ENCODE measurements at regions not wholly inside any gene's neighbourhood (a gene's known extent, or its start where the extent isn't known, plus 50 kb on each side); places are given as distances from the start of the nearest gene placed in this dataset.

DNA sequence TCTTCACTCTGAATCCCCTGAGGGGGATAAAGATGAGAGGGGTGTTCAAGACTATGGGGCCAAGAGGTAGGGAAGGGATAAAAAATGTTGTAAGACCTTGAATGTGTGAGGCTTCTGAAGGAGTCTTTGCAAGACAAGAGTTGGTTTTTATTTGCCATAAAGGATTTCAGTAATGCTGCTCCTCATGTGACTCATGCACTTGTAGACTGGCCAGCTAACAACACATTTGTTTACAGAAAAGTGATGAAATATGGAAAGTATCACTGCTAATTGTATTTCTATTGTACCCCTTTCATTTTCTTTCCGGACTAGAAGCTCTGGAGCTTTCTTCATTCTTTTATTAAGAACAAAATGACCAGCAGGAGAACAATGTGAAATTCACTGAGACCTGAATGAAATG is 782.1 kb downstream of the EPHA4 start:
- H3K9me3 ChIP-seq: no peaks in the 10 kb centered on the region
- 65 to 78% methylated on average over 1 of the region's 1 CpG for WGBS, 2 donors
- intact Hi-C loops (cut with DNase I): no loop called here
- no peak overlapping the region for H3K27ac ChIP-seq
- no peaks in the 10 kb centered on the region for H3K4me1 ChIP-seq
- no peak overlapping the region for H3K4me3 ChIP-seq (replicated peaks in 1 of 3)
- no peak for DNase-seq
- H3K36me3 ChIP-seq: no peaks in the 10 kb centered on the region
- TF ChIP-seq, protein P1, sequence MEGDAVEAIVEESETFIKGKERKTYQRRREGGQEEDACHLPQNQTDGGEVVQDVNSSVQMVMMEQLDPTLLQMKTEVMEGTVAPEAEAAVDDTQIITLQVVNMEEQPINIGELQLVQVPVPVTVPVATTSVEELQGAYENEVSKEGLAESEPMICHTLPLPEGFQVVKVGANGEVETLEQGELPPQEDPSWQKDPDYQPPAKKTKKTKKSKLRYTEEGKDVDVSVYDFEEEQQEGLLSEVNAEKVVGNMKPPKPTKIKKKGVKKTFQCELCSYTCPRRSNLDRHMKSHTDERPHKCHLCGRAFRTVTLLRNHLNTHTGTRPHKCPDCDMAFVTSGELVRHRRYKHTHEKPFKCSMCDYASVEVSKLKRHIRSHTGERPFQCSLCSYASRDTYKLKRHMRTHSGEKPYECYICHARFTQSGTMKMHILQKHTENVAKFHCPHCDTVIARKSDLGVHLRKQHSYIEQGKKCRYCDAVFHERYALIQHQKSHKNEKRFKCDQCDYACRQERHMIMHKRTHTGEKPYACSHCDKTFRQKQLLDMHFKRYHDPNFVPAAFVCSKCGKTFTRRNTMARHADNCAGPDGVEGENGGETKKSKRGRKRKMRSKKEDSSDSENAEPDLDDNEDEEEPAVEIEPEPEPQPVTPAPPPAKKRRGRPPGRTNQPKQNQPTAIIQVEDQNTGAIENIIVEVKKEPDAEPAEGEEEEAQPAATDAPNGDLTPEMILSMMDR (IDR thresholded peaks at IDR 0.05): no peak
- no peak for TF ChIP-seq POLR2A (IDR thresholded peaks at IDR 0.05)
- H3K27me3 ChIP-seq: no peaks in the 10 kb centered on the region

DNA sequence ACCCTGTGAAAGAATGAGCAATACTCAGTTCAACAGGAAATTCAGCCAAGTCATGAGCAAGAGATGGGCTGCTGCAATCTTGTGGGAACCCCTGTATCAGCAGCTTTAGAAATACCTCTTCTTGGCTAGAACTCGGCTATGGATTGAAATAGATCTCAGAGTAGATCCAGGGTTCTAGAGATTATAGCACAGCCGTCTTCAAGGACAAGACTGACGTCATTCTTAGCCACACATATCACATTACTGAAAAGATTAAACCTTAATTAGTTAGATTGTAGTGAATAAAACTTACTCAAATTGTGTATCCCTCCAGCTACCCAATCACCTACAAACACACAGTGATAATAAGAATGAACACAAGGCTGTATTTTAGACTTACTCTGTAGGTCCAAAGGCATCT is 776.4 kb downstream of the EPHA4 start:
- intact Hi-C loops (cut with DNase I): no loop called here
- no peaks in the 10 kb centered on the region for H3K4me1 ChIP-seq
- no peak for DNase-seq
- no peaks in the 10 kb centered on the region for H3K9me3 ChIP-seq
- H3K36me3 ChIP-seq: no peaks in the 10 kb centered on the region
- H3K27me3 ChIP-seq: no peaks in the 10 kb centered on the region
- H3K4me3 ChIP-seq (replicated peaks in 1 of 3): no peak overlapping the region
- TF ChIP-seq, protein P1 (IDR thresholded peaks at IDR 0.05): no peak
- no peak for TF ChIP-seq POLR2A (IDR thresholded peaks at IDR 0.05)
- no peak overlapping the region for H3K27ac ChIP-seq
- 87 to 92% methylated on average over 3 of the region's 3 CpGs for WGBS, 2 donors

DNA sequence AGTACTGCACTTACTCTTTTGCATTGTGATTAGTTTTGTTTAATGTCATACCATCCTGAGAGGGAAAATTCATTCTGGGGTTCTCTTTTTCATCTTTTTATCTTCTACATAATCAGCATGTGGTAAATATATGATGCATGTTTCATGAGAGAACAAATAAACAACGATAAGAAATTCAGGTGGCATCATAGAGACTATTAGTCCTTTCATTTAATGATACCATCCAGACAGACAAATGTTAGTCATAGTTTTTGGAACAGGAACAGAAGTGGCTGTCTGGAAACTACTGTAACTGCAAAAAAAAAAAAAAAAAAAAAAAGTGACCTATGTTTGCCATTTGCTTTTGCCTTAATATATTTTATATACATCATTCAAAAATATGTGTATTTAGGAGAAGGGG is 761.0 kb downstream of the EPHA4 start:
- Histone ChIP-seq H3K4me3 (replicated peaks in 1 of 3) (no peak overlapping the region), H3K36me3 (no peaks in the 10 kb centered on the region), H3K27ac (no peak overlapping the region), H3K27me3 (no peaks in the 10 kb centered on the region), H3K4me1 (no peaks in the 10 kb centered on the region), H3K9me3 (no peaks in the 10 kb centered on the region)
- TF ChIP-seq, protein P1 (IDR thresholded peaks at IDR 0.05): no peak
- no peak for TF ChIP-seq POLR2A (IDR thresholded peaks at IDR 0.05)
- 79 to 92% methylated on average over 1 of the region's 1 CpG for WGBS, 2 donors
- DNase-seq: no peak
- intact Hi-C loops (cut with DNase I): no loop called here

DNA sequence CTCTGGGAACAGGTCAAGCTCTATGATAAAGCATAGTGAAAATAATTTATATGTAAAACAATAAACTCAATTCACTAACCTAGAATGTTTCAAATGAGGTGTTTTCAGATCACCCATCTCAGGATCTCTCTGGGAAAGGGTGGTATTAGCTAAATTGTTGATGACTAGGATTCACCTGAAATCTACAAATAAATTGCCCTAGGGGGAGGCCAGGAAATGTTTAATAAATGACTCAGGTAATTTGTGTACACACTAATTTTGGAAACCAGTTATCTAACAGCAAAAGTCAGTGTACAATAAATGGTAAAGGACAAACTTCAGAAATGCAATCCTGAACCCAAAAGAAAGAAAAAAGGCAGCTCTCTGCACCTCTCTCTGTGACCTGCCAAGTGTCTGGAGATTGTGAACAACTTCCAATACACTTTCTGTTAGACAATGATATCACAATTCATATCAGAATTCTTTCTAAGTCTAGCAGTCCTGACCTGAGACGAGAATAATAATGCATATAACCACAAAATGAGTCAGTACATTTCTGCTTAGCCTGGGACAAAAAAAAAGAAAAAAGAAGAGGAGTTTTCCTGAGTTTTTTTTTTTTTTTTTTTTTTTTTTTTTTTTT is 760.0 kb downstream of the EPHA4 start:
- Histone ChIP-seq H3K9me3 (no peaks in the 10 kb centered on the region), H3K36me3 (no peaks in the 10 kb centered on the region), H3K27ac (no peak overlapping the region), H3K4me3 (replicated peaks in 1 of 3) (no peak overlapping the region), H3K4me1 (no peaks in the 10 kb centered on the region), H3K27me3 (no peaks in the 10 kb centered on the region)
- intact Hi-C loops (cut with DNase I): no loop called here
- DNase-seq: no peak
- WGBS, 2 donors: 58 to 86% methylated on average over 1 of the region's 1 CpG
- TF ChIP-seq POLR2A (IDR thresholded peaks at IDR 0.05): no peak
- TF ChIP-seq, protein P1 (IDR thresholded peaks at IDR 0.05): no peak

DNA sequence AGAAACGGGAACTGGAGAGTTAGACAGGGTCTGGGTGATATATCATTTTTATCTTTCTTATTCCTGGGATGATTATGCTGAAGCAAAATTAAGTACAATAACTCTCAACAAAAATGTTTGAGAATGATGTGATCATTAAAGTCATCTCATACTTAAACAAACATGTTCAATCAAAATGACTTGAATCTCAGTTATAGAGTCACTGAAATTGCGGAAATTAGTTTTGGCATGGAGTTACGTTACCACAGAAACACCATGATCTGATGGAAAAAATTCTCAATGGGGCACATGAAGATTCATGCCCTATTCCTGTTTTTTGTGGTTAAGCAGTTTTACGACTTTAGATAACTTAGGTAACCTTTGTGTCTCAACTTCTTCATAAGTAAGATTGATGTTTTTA is 757.7 kb downstream of the EPHA4 start:
- DNase-seq: no peak
- H3K9me3 ChIP-seq: no peaks in the 10 kb centered on the region
- intact Hi-C loops (cut with DNase I): no loop called here
- H3K4me3 ChIP-seq (replicated peaks in 1 of 3): no peak overlapping the region
- H3K27me3 ChIP-seq: no peaks in the 10 kb centered on the region
- no peaks in the 10 kb centered on the region for H3K4me1 ChIP-seq
- TF ChIP-seq, protein P1 (IDR thresholded peaks at IDR 0.05): no peak
- no peak for TF ChIP-seq POLR2A (IDR thresholded peaks at IDR 0.05)
- H3K27ac ChIP-seq: no peak overlapping the region
- WGBS, 2 donors: 68 to 80% methylated on average over 4 of the region's 4 CpGs
- H3K36me3 ChIP-seq: no peaks in the 10 kb centered on the region

Measured in thyroid gland (tissue), 4 donors.